ENCODE measurements at regions not wholly inside any gene's neighbourhood (a gene's known extent, or its start where the extent isn't known, plus 50 kb on each side); places are given as distances from the start of the nearest gene placed in this dataset.

GRCh38 chr18:39188278-39188677, 1622.7 kb upstream of the CELF4 start:
- DNase-seq (ENCODE audit: low read depth, low spot score) (no peak), ATAC-seq (no peak), FAIRE-seq (no peak)
- in situ Hi-C loops (cut with MboI) (no loop called here), intact Hi-C loops (cut with micrococcal nuclease; ENCODE audit: unreplicated experiment) (no loop called here)
- H3K36me3 ChIP-seq (ENCODE audit: control insufficient read depth in 2 of 2, insufficient read depth in 2 of 2, low read length in 1 of 2) = no peaks in the 10 kb centered on the region
- no peak overlapping the region for H3K27ac ChIP-seq (ENCODE audit: control insufficient read depth, insufficient read depth)
- ChIA-PET CTCF (interaction anchor here (0.6 to 1.3 kb wide), 2 partner anchors 27 to 300 kb away, joined by 3 to 4 read pairs; no protein-coding TSS in a partner anchor), RAD21 (ENCODE audit: unreplicated experiment) (no interaction called here), SMC1A (ENCODE audit: uncharacterized antibody, unreplicated experiment) (interaction anchor here (0.8 kb wide), 1 partner anchor 25 kb away, joined by 3 read pairs; no protein-coding TSS in a partner anchor), POLR2A (no interaction called here)
- no TSS peak for BruUV-seq (replicated peaks)
- no peaks in the 10 kb centered on the region for H3K4me1 ChIP-seq (ENCODE audit: control insufficient read depth, insufficient read depth, low read length)
- no peaks in the 10 kb centered on the region for H3K9me3 ChIP-seq (replicated peaks; ENCODE audit: control insufficient read depth, insufficient read depth, low read length)
- H3K4me2 ChIP-seq (ENCODE audit: control insufficient read depth, insufficient read depth) = no peak overlapping the region
- no peak for TF ChIP-seq RBBP5 (conservative IDR thresholded peaks at IDR 0.05)
- no peak for TF ChIP-seq PAX5 (IDR thresholded peaks at IDR 0.05; ENCODE audit: borderline replicate concordance, low read depth, low read length)
- no peak for TF ChIP-seq PRDM15 (CRISPR knock-in tag; IDR thresholded peaks at IDR 0.05)
- no peak for TF ChIP-seq SMAD5 (IDR thresholded peaks at IDR 0.05; ENCODE audit: low read depth)
- TF ChIP-seq WRNIP1 (IDR thresholded peaks at IDR 0.05; ENCODE audit: borderline replicate concordance, low read depth, low read length) = no peak
- TF ChIP-seq ZNF274 (IDR thresholded peaks at IDR 0.05; ENCODE audit: insufficient read depth, insufficient read length) = no peak
- TF ChIP-seq DPF2 (IDR thresholded peaks at IDR 0.05) = no peak
- TF ChIP-seq TARDBP (IDR thresholded peaks at IDR 0.05; ENCODE audit: borderline replicate concordance) = no peak
- TF ChIP-seq POLR2AphosphoS2 (IDR thresholded peaks at IDR 0.05; ENCODE audit: low read depth, low read length) = no peak
- TF ChIP-seq CHD1 (IDR thresholded peaks at IDR 0.05; ENCODE audit: low read depth, low read length) = no peak
- no peak for TF ChIP-seq IKZF2 (IDR thresholded peaks at IDR 0.05)
- no peak for TF ChIP-seq BACH1 (IDR thresholded peaks at IDR 0.05; ENCODE audit: borderline replicate concordance)
- no peaks in the 10 kb centered on the region for H3K27me3 ChIP-seq (replicated peaks in 1 of 2; ENCODE audit: control insufficient read depth in 2 of 2, insufficient read depth in 2 of 2, low read length in 1 of 2)
- WGBS (ENCODE audit: insufficient coverage, insufficient replicate concordance, low lambda C conversion rate, missing lambda C conversion rate) = 0% methylated on average over 2 of the region's 2 CpGs
- H4K20me1 ChIP-seq (ENCODE audit: control insufficient read depth, insufficient read depth) = no peaks in the 10 kb centered on the region
- H2AFZ ChIP-seq (ENCODE audit: control insufficient read depth, low read depth, low read length) = no peak overlapping the region
- H3K79me2 ChIP-seq (ENCODE audit: control insufficient read depth, insufficient read depth, low read length) = no peaks in the 10 kb centered on the region
- H3K9ac ChIP-seq (ENCODE audit: control insufficient read depth, insufficient read depth, low read length) = no peak overlapping the region
- H3K4me3 ChIP-seq = no peak overlapping the region

Data from GM12878 (cell line).